A673 (cell line): ENCODE measurements at regions not wholly inside any gene's neighbourhood (a gene's known extent, or its start where the extent isn't known, plus 50 kb on each side); places are given as distances from the start of the nearest gene placed in this dataset.

Experiments used
- BruUV-seq: library from RNA; stranded (reverse); fragments of 400-500 nt; replicated peaks from 2 replicates; lab custom pipeline; 2021; lab: Mats Ljungman, UMichigan
- CTCF ChIA-PET: fragments of 300-600 bp; sonication (Branson Sonifier 250); formaldehyde crosslinking; loops from one replicate; lab custom pipeline; 2022; ENCODE audit warnings: antibody characterized with exemption; lab: Charles Lee
- POLR2A ChIA-PET: fragments of 300-600 bp; sonication (Branson Sonifier 250); formaldehyde crosslinking; loops from one replicate; lab custom pipeline; 2022; ENCODE audit warnings: antibody characterized with exemption; ENCODE audit not compliant: low non-redundant PET; lab: Charles Lee
- DNase-seq: peaks from one replicate; pipeline ENCODE4 v3.0.0-alpha.2; 2015; ENCODE audit warnings: low spot score
- H3K27ac ChIP-seq: fragments of 200-600 bp; sonication (generic); 2 replicates; pipeline ENCODE4 v1.5.1; 2016; ENCODE audit warnings: mixed run types, low read depth, mild to moderate bottlenecking, mixed read lengths, antibody characterized with exemption, low read length; ENCODE audit not compliant: poor library complexity, severe bottlenecking
- H3K27me3 ChIP-seq: fragments of 200-600 bp; sonication (generic); replicated peaks from 2 replicates; pipeline ENCODE4 v1.6.1; 2017; ENCODE audit warnings: mixed run types, low read depth, mild to moderate bottlenecking, mixed read lengths, antibody characterized with exemption, low read length; ENCODE audit not compliant: insufficient read depth, poor library complexity
- H3K36me3 ChIP-seq: fragments of 200-600 bp; sonication (generic); 2 replicates; pipeline ENCODE4 v1.6.1; 2016; ENCODE audit warnings: mixed run types, mild to moderate bottlenecking, mixed read lengths, antibody characterized with exemption, low read length; ENCODE audit not compliant: insufficient read depth, poor library complexity, severe bottlenecking
- H3K4me1 ChIP-seq: fragments of 200-600 bp; sonication (generic); 2 replicates; pipeline ENCODE4 v1.6.1; 2017; ENCODE audit warnings: mixed run types, mild to moderate bottlenecking, mixed read lengths, antibody characterized with exemption, low read length; ENCODE audit not compliant: insufficient read depth, poor library complexity, severe bottlenecking
- H3K4me3 ChIP-seq: fragments of 200-600 bp; sonication (generic); 2 replicates; pipeline ENCODE4 v1.5.1; 2016; ENCODE audit warnings: low read depth, mixed run types, mild to moderate bottlenecking, mixed read lengths, low read length; ENCODE audit not compliant: poor library complexity, severe bottlenecking
- H3K9me3 ChIP-seq: fragments of 200-600 bp; sonication (generic); 2 replicates; pipeline ENCODE4 v1.6.1; 2016; ENCODE audit warnings: mixed run types, low read depth, mild to moderate bottlenecking, mixed read lengths, antibody characterized with exemption, low read length; ENCODE audit not compliant: poor library complexity, severe bottlenecking
- CTCF ChIP-seq: fragments of 300-800, 200-600 bp; sonication (generic); conservative IDR thresholded peaks from 2 replicates; pipeline ENCODE4 v1.5.1; 2017; ENCODE audit warnings: low read depth, mild to moderate bottlenecking, antibody characterized with exemption, low read length, moderate library complexity, mixed read lengths
- EZH2 ChIP-seq: fragments of 200-600 bp; sonication (generic); IDR thresholded peaks from 2 replicates; pipeline ENCODE4 v1.6.1; 2017; ENCODE audit warnings: borderline replicate concordance, low read depth, mild to moderate bottlenecking, mixed read lengths, antibody characterized with exemption, low read length; ENCODE audit not compliant: poor library complexity, severe bottlenecking
- intact Hi-C: fragments of 100-400 bp; cut with micrococcal nuclease; formaldehyde crosslinking; loops from one replicate; pipeline ENCODE4 v1.10.0; 2022; ENCODE audit not compliant: unreplicated experiment

DNA sequence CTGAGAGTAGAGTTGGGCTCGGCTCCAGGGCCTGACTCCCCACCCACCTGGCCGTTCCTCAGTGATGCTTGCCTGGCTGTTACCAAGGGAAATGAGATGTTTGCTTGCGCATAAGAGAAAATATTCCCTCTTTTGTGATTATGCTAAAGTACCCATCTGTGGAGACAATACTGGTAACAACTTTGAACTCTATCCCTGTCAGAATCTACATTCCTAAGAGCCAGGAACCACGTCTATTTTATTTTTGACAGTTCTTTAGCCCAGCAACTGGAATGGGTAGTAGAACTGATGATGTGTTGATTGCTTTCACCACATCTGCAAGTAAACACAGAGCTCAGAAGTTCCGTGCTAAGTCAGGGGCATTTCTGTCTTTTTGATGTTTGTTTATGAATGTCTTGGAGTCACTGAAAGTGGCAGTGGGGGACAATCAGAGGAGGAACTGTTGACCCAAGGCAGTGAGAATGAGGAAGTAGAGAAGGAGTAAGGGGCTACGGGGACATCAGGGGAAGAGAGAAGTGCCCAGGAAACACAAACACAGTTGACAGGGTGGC lies 348.3 kb upstream of the SOX11 start:
- CTCF ChIA-PET = no interaction called here
- no TSS peak for BruUV-seq

DNA sequence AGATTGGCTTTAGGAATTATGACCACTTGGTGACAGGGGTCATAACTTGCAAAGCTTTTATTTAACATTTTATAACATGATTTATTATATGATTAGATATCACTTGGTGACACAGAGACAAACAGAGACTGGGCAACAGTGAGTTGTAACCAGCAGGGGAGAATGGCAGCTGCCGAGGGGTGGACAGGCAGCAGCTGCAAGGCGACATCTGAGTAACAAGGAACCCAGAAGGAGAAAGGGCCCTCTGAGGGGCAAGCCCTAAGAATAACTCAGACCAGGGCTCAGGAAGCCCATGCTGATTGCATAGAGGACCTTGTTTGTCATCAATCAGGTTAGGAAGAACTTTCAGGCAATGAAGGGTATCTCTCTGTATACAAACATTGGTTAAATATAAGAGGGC lies 339.9 kb upstream of the SOX11 start:
- BruUV-seq = no TSS peak
- Histone ChIP-seq H3K4me1 (no peaks in the 10 kb centered on the region), H3K9me3 (no peaks in the 10 kb centered on the region), H3K27ac (no peak overlapping the region), H3K4me3 (no peak overlapping the region), H3K36me3 (no peaks in the 10 kb centered on the region), H3K27me3 (no peaks in the 10 kb centered on the region)
- no peak for TF ChIP-seq EZH2
- TF ChIP-seq CTCF = no peak
- POLR2A ChIA-PET = no interaction called here
- intact Hi-C loops = no loop called here
- CTCF ChIA-PET = no interaction called here
- no peak for DNase-seq

More for the DNA sequence above, 348.3 kb upstream of the SOX11 start:
- DNase-seq = no peak
- intact Hi-C loops = no loop called here
- no peaks in the 10 kb centered on the region for H3K36me3 ChIP-seq
- H3K4me1 ChIP-seq = no peaks in the 10 kb centered on the region
- no peaks in the 10 kb centered on the region for H3K27me3 ChIP-seq
- no peak overlapping the region for H3K27ac ChIP-seq
- TF ChIP-seq EZH2 (no peak), CTCF (no peak)
- H3K4me3 ChIP-seq = no peak overlapping the region
- POLR2A ChIA-PET = no interaction called here
- H3K9me3 ChIP-seq = no peaks in the 10 kb centered on the region

GRCh38 chr2:5353565-5353964 lies 338.6 kb upstream of the SOX11 start:
- POLR2A ChIA-PET = no interaction called here
- Histone ChIP-seq H3K9me3 (no peaks in the 10 kb centered on the region), H3K4me3 (no peak overlapping the region), H3K36me3 (no peaks in the 10 kb centered on the region), H3K27me3 (no peaks in the 10 kb centered on the region), H3K27ac (no peak overlapping the region), H3K4me1 (no peaks in the 10 kb centered on the region)
- no TSS peak for BruUV-seq
- no peak for TF ChIP-seq EZH2
- no peak for TF ChIP-seq CTCF
- no peak for DNase-seq
- intact Hi-C loops = no loop called here
- CTCF ChIA-PET = no interaction called here
